Endothelial cell of umbilical vein (primary cell): ENCODE measurements at regions not wholly inside any gene's neighbourhood (a gene's known extent, or its start where the extent isn't known, plus 50 kb on each side); places are given as distances from the start of the nearest gene placed in this dataset.

Experiments used
- CTCF ChIP-seq, 2 donors: IDR thresholded peaks; 1 replicate in 1 of 2; 2 replicates in 1 of 2; pipeline ENCODE4 v1.5.1; 2011; ENCODE audit warnings: low read length in 2 of 2, mild to moderate bottlenecking in 2 of 2, moderate library complexity in 2 of 2, control low read depth in 1 of 2, inconsistent platforms in 1 of 2, low read depth in 1 of 2; ENCODE audit not compliant: insufficient read depth in 1 of 2; ENCODE audit errors: extremely low read depth in 1 of 2
- EZH2 ChIP-seq: IDR thresholded peaks from 2 replicates; pipeline ENCODE4 v1.6.1; 2012; ENCODE audit warnings: borderline replicate concordance, low read depth, mild to moderate bottlenecking, moderate library complexity, low read length, inconsistent platforms; ENCODE audit not compliant: severe bottlenecking
- FOS ChIP-seq: IDR thresholded peaks from 2 replicates; pipeline ENCODE4 v1.6.1; 2011; ENCODE audit warnings: mild to moderate bottlenecking, low read length, moderate library complexity, borderline replicate concordance; ENCODE audit not compliant: insufficient read depth
- MAX ChIP-seq: IDR thresholded peaks from 2 replicates; pipeline ENCODE4 v1.6.1; 2011; ENCODE audit not compliant: insufficient read depth, insufficient read length
- POLR2A ChIP-seq: IDR thresholded peaks from 2 replicates; pipeline ENCODE4 v1.6.1; 2012; ENCODE audit warnings: low read depth, mild to moderate bottlenecking, control low read depth, low read length
- POLR2AphosphoS5 ChIP-seq: IDR thresholded peaks from 2 replicates; pipeline ENCODE4 v1.6.1; 2012; ENCODE audit warnings: low read depth, mild to moderate bottlenecking, control low read depth, low read length, moderate library complexity; ENCODE audit not compliant: insufficient read depth

- TF ChIP-seq FOS (no peak), CTCF (IDR thresholded peaks at IDR 0.05; ENCODE audit: extremely low read depth in 1 of 2, insufficient read depth in 1 of 2, low read depth in 1 of 2, low read length in 2 of 2) (no peak), MAX (no peak), EZH2 (no peak), POLR2AphosphoS5 (no peak), POLR2A (no peak)
Observed at GRCh38 chr20:43799150-43799711, 72.4 kb upstream of the GTSF1L start.
